ENCODE measurements at regions not wholly inside any gene's neighbourhood (a gene's known extent, or its start where the extent isn't known, plus 50 kb on each side); places are given as distances from the start of the nearest gene placed in this dataset.

- DNase-seq: no peak
Observed at GRCh38 chr4:89541998-89542397, 234.4 kb upstream of the GPRIN3 start.

DNA sequence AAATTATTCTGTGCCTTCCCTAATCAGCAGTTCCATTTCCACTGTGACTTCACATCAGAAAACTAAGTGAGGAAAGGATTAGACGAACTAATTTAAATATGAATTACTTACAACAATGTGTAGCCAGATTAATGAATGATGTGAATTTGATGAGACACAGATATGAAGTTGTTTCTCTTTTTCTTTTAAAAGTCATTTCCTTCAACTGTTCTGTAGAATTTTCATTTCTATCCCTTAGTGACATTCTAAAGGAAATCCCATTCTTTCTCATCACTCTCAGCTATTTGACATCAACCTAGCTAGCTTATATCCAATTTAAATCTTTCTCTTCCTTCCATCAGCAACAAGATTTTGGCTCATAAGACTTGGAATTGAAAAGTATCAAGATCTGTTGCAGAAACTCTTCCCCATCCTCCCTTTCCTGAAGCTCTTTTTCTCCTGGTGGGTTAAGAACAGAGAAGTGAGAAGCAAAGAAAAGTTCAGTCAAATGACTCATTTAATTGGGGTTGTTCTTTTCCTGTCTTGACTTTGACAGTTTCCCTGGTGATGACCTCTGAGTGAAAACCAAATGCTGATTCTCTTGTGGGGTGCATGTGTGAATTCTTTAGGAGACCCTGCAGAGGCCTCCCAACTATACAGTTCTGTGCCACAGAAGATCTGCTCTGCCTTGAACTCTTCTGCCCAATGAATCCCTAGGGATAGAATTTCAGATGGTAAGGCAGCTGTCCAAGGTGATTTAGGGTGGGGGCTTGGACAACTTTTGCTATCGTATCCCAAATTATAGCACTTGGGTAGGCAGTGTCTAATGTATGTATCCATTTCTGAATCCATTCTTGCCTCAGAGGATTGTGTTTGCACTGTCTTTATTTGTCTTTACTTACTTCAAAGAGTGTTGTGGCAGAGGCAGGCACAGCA, 232.5 kb upstream of the GPRIN3 start:
- DNase-seq: no peak

GRCh38 chr4:89539374-89539773, 231.8 kb upstream of the GPRIN3 start:
- no peak for DNase-seq

- no peak for DNase-seq
Observed at GRCh38 chr4:89538886-89539285, 231.3 kb upstream of the GPRIN3 start.

DNA sequence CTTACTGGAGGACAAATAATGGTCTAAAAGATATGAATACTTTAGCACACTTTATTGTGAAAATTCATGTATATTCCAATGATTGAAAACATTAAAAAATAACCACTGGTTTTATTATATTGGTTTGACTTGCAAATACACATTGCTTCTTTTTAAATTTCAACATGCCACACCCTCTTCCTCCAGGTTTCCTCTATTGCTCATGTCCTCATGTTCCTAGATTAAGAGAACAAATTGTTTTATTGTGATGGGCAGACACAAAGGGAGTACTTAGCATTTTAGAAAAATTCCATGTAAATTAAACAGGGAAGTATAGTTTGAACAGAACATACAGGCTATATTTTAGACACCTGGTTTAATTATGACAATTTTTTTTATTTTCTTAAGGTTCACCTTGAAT, 230.6 kb upstream of the GPRIN3 start:
- no peak for DNase-seq

- DNase-seq: no peak
Observed at GRCh38 chr4:89537281-89537680, 229.7 kb upstream of the GPRIN3 start.

- DNase-seq: no peak
Observed at GRCh38 chr4:89535251-89535650, 227.7 kb upstream of the GPRIN3 start.

GRCh38 chr4:89534356-89534755, 226.8 kb upstream of the GPRIN3 start:
- DNase-seq: no peak

DNA sequence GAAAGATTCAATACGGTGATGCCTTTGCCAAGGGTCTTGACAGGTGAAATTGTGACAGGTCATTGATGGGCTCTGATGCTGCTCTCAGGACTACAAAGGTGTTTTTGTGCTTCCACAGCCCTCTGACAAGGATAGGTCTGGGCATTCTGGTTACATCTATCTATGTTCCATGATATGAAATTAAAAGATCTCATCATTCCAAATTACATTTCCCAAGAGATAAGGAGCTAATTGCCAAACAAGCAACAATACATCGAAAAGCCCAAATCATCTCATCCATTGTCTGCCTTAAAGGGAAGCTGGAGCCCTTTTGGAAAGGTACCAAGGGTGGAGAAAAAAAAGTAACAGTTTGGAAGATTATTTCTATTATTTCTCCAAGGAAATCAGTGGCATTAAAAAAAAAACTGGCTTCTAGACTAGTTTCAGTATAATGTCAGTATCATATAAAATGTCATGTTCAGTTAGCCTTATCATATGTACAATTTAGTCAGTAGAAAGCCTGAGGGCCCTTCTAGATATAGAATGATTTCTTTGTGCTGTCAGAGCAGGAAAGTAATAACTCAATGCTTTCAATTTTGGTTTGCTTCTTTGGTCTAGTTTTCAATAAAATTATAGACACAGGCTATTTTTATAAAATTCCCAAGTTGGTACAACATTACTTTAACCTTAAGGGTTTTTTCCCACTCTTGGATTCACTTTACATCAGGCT, 224.5 kb upstream of the GPRIN3 start:
- DNase-seq: no peak

DNA sequence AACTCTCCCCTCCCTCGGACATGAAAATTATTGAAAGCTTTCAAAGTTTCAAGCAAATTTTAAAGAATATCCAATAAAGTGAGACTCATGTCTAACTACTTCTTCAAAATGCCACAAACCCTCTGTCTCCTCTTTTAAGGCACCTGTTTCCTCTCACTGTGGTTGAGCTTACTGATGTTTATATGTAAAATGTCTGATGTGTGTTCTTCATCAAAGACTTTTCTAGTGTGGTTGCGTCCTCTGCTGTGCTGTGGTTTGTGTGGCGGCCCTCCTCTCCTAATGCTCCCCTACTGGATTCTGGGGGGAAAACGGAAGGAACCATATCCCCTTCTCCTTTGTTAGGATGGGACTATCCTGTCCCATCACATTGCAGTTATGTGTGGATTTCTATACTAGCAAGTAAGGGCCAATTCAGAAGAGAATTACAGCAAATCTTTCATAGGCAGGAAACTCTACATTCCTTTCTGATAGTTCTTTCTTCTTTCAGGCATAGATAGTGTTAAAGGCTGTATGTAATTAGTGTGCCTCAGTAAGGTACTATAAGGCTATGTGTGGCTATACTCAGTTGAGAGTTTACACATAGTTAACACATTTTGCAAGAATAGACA, 221.0 kb upstream of the GPRIN3 start:
- no peak for DNase-seq

DNA sequence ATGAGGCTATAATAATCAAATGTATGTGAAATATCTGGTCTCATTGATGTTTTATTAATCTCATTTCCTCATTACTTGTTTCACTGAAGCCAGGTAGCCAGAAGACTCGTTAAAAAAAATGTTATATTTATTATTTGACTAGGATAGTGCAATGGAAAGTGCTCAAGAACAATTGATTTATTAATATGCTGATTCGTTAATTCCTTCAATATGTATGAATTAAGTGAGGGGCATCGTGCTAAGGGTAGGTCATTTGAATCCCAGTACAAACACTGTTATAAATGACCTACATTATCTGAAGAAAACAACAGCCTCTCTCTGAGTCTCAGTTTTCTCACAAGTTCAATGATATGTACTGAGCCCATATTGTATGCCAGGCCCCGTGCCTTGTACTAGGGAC, 214.2 kb upstream of the GPRIN3 start:
- DNase-seq: no peak

DNA sequence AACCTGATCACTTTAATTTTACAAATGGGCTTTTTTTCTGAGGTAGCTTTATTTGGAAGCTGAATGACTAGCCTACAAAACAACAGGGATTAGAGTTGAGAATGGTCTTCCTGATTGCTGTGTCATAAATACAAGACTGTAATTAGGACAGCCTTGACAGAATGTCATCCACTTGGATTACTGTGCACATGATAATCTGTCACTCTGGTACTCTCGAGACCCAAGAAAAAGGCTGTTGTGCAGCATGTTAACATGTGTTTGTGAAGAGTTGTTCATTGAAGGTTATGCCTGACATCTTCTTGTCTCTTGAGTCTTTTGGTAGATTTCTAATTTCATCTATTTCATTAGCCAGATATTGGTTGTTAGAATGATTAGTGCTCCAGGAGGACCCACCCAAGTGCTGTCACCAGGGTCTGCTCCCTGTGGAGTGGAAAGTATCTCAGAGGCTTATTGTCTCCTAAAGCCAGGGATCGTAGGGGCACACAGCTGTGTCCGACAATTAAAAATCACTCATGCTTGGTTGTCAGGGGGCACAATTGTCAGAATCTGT, 212.2 kb upstream of the GPRIN3 start:
- no peak for DNase-seq

DNA sequence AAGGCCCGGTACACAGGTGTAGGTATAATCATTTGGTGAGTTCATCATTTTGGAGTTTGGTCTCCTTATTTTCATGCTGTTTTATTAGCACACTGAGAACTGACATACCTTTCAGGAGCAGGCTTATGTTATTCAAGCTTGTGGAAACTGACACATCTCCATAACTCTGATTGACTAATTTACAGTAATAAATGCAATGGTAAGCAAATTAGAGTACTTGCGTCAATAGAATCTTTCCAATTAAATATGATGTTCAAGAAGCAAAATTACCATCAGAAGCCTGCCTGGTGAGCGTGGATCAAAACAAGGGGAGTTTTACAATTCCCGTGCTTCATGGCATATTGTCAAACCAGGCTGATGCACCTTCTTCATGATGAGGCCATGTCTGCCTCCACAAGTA, 210.7 kb upstream of the GPRIN3 start:
- DNase-seq: no peak

DNA sequence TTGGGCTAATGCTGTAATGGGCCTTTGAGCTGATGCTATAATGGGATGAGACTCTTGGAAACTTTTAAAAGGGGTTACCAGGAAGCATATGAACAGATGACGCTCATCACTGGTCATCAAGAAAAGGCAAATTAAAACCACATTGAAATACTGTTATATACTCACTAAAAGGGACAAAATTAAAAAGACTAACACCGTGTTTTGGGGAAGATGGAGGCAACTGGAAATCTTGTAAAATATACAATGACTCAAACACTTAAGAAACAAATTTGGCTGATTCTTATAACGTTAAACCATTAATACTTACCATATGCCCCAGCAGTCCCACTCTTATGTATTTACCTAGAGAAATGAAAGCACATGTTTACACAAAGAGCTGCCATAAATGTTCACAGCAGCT, 207.2 kb upstream of the GPRIN3 start:
- DNase-seq: no peak

DNA sequence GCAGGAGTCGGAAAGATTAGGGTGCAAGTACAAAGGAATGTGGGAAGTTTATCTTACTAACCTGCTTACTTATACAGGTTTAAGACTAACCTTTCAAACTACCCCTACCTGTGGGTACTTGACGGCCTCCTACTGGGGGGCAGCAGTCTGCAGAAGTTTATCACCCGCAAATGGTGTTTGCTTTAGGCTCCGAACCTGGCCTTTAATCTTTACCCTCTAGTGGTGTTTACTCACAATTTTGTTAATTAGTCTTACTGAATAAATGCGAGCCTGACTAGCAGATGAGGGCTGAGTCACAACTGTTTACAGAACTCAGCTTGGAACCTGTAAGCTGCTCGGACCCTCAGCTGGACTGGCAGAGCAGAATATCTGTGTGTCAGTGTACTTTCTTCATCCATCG, 204.2 kb upstream of the GPRIN3 start:
- no peak for DNase-seq

GRCh38 chr4:89509708-89510281, 202.2 kb upstream of the GPRIN3 start:
- DNase-seq: peak in 1 of 2 donors; percentile 30

DNA sequence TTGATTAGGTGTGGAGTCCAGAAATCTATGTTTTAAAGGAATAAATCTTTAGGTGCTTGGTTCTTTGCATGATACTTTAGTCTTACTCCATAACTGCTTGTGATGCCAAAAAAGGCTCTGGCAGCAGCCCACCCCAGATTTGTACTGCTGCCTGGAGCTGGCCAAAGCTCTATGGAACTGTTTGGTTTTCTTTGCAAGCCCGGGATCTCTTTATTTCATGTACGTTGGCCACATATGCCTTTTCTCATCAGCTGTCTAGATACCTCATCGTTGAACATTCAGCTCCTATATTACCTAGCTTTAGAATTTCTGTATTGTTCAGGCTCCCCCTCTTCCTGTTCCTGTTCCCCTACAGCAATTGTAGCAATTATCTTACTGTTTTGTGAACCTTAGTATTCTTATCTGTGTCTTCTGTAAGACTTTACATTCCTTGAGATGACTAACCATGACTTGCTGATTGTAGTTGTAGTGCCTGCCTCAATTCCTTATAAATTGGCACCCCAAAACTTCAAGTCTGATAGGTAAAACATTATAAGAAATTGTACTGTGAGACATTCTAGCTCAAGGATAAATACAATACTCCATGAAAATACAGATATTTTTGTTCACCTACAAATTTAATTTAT, 199.4 kb upstream of the GPRIN3 start:
- DNase-seq: no peak

GRCh38 chr4:89502581-89502980, 195.0 kb upstream of the GPRIN3 start:
- DNase-seq: no peak

GRCh38 chr4:89497517-89498308, 190.1 kb upstream of the GPRIN3 start:
- DNase-seq: no peak

DNA sequence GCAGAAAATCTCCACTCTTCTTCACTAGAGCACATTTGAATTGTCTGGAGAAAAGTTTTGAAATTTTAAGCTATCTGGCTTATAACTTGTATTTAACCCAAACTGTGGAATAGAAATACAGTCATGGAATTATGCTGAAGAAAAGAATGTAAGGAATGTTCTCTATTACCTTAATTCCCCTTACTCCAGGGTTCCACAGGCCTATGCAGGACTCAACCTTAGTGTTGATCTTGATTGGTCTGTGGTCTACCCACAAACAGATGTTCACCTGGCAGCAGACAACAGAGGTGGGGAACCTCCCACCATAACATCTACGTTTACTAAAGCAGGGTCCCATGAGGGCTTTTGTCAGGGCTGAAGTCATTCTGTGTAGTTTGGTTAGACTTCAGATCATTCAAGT, 189.3 kb upstream of the GPRIN3 start:
- no peak for DNase-seq

- DNase-seq: no peak
Observed at GRCh38 chr4:89493367-89493766, 185.8 kb upstream of the GPRIN3 start.

GRCh38 chr4:89492581-89493071, 185.0 kb upstream of the GPRIN3 start:
- DNase-seq: no peak
